ENCODE measurements at regions not wholly inside any gene's neighbourhood (a gene's known extent, or its start where the extent isn't known, plus 50 kb on each side); places are given as distances from the start of the nearest gene placed in this dataset.

DNA sequence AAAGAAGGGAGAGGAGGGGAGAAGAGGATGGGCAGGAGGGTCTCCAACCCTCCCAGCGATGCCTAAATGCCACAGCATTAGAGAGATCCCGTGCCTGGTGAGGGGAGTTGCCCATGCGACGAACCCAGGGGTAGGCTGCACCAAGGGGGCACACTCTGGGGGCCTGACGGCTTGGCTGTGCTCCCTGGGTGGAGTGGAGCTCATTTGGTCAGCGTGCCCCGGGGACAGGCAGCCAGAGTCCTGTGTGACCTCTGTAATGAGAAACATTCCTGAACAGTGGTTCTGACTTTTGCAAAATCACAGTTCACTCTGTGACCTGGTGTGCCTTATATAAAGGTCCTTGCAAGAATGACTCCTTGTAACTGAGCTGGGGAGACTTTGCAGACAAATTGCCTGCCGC, 205.0 kb upstream of the N4BP1 start:
- ATAC-seq: no peak

GRCh38 chr16:48813485-48813884, 203.5 kb upstream of the N4BP1 start:
- no peak for TF ChIP-seq CTCF (IDR thresholded peaks at IDR 0.05)
- no peaks in the 10 kb centered on the region for H3K4me1 ChIP-seq
- no peak for ATAC-seq
- no peak overlapping the region for H3K27ac ChIP-seq
- no peak overlapping the region for H3K4me3 ChIP-seq
- H3K9me3 ChIP-seq: no peaks in the 10 kb centered on the region
- peaks cover 35% of the 10 kb centered on the region for H3K27me3 ChIP-seq (ENCODE audit: low read depth)
- H3K36me3 ChIP-seq: no peaks in the 10 kb centered on the region
- intact Hi-C loops (cut with DNase I): no loop called here
- no peak for DNase-seq

More for the DNA sequence above, 205.0 kb upstream of the N4BP1 start:
- H3K4me1 ChIP-seq: no peaks in the 10 kb centered on the region
- H3K36me3 ChIP-seq: no peaks in the 10 kb centered on the region
- no peak for TF ChIP-seq CTCF (IDR thresholded peaks at IDR 0.05)
- no peak overlapping the region for H3K4me3 ChIP-seq
- peaks cover 27% of the 10 kb centered on the region for H3K27me3 ChIP-seq (ENCODE audit: low read depth)
- intact Hi-C loops (cut with DNase I): no loop called here
- H3K27ac ChIP-seq: no peak overlapping the region
- H3K9me3 ChIP-seq: no peaks in the 10 kb centered on the region
- no peak for DNase-seq

- intact Hi-C loops (cut with DNase I): no loop called here
- no peak overlapping the region for H3K27ac ChIP-seq
- ATAC-seq (no peak), DNase-seq (no peak)
- H3K4me3 ChIP-seq: no peak overlapping the region
- no peaks in the 10 kb centered on the region for H3K36me3 ChIP-seq
- peaks cover 35% of the 10 kb centered on the region for H3K27me3 ChIP-seq (ENCODE audit: low read depth)
- H3K4me1 ChIP-seq: no peaks in the 10 kb centered on the region
- no peaks in the 10 kb centered on the region for H3K9me3 ChIP-seq
- no peak for TF ChIP-seq CTCF (IDR thresholded peaks at IDR 0.05)
These were observed 202.9 kb upstream of the N4BP1 start for GRCh38 chr16:48812856-48813255.

- TF ChIP-seq CTCF (IDR thresholded peaks at IDR 0.05): no peak
- H3K4me1 ChIP-seq: no peaks in the 10 kb centered on the region
- peaks cover 35% of the 10 kb centered on the region for H3K27me3 ChIP-seq (ENCODE audit: low read depth)
- ATAC-seq: no peak
- intact Hi-C loops (cut with DNase I): no loop called here
- H3K36me3 ChIP-seq: no peaks in the 10 kb centered on the region
- no peak overlapping the region for H3K4me3 ChIP-seq
- DNase-seq: no peak
- no peak overlapping the region for H3K27ac ChIP-seq
- H3K9me3 ChIP-seq: no peaks in the 10 kb centered on the region
These were observed 201.5 kb upstream of the N4BP1 start for GRCh38 chr16:48811478-48811877.

GRCh38 chr16:48810803-48811453, 200.9 kb upstream of the N4BP1 start:
- Histone ChIP-seq H3K27me3 (ENCODE audit: low read depth) (peaks cover 35% of the 10 kb centered on the region), H3K4me1 (no peaks in the 10 kb centered on the region), H3K9me3 (no peaks in the 10 kb centered on the region), H3K36me3 (no peaks in the 10 kb centered on the region), H3K27ac (no peak overlapping the region), H3K4me3 (no peak overlapping the region)
- ATAC-seq: peak in 1 of 2 donors; percentile 11
- DNase-seq: no peak
- intact Hi-C loops (cut with DNase I): no loop called here
- no peak for TF ChIP-seq CTCF (IDR thresholded peaks at IDR 0.05)
